ENCODE measurements at regions not wholly inside any gene's neighbourhood (a gene's known extent, or its start where the extent isn't known, plus 50 kb on each side); places are given as distances from the start of the nearest gene placed in this dataset.

DNA sequence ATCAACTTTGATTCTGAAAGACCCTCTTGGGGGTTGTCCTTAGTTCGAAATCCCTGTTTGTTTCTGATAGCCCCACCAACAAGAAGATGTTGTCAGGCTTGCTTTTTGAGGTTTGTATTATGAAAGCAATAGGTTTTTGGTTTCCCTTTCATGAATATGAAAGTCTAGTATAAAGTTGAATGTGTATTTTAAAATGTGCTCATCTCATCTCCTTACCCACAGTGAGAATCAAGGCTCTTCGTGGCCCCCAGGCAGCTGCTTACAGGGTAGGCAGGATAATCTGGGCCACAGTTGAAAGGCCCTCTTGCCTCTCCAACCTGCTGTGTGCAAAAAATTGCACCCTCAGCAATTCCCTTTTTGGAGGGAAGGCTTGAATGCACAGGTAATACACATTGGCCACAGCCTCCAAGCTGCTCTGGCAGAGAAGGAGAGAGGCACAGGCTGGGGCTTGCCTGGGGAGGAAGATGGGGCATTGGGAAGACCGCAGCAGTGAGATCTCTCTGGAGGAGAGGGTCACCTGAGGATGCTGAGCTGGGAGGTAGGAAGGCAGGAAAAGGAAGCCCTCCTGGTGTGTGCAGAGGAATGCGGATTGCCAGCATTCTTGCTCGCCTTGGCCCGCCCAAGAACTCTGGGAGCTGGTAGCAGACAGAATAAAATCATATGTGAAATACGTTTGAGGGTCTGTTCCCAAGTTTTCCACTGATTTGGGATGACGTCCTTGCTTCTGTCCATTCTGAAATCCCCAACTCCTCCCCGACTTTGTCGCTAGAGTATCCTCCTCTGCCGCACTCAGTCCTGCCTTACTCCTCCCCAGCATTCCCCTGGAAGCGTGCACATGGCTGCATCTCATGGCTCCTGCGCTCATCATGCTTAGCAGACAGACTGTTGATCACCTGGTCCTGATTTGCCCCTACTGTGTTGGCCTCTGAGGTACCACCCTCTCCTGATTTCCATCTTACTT is 196.4 kb downstream of the RPLP1 start:
- Histone ChIP-seq H3K4me1 (ENCODE audit: insufficient read depth, low read length, poor library complexity, severe bottlenecking) (no peaks in the 10 kb centered on the region), H3K36me3 (ENCODE audit: insufficient read depth, low read length) (no peaks in the 10 kb centered on the region), H3K4me2 (ENCODE audit: low read length) (no peak overlapping the region), H3K79me2 (ENCODE audit: insufficient read depth, low read depth, low read length) (no peaks in the 10 kb centered on the region), H2AFZ (ENCODE audit: low read length) (no peak overlapping the region), H3K27ac (ENCODE audit: low read depth, low read length, poor library complexity, severe bottlenecking) (no peak overlapping the region), H3K4me3 (ENCODE audit: low read depth, low read length, poor library complexity, severe bottlenecking) (no peak overlapping the region), H3K9me2 (ENCODE audit: insufficient read depth, low read length) (no peaks in the 10 kb centered on the region), H3K9me3 (ENCODE audit: low read length) (no peaks in the 10 kb centered on the region), H4K20me1 (ENCODE audit: insufficient read depth, low read length) (no peaks in the 10 kb centered on the region)
- intact Hi-C loops (cut with micrococcal nuclease; ENCODE audit: unreplicated experiment): no loop called here
- CTCF ChIA-PET (ENCODE audit: unreplicated experiment): no interaction called here
- DNase-seq (ENCODE audit: low spot score): no peak
- BruUV-seq (replicated peaks): no TSS peak
- TF ChIP-seq EZH2phosphoT487 (IDR thresholded peaks at IDR 0.05; ENCODE audit: borderline replicate concordance, low read depth, low read length) (no peak), CTCF (conservative IDR thresholded peaks at IDR 0.05; ENCODE audit: low read length) (no peak)
- POLR2A ChIA-PET: no interaction called here

DNA sequence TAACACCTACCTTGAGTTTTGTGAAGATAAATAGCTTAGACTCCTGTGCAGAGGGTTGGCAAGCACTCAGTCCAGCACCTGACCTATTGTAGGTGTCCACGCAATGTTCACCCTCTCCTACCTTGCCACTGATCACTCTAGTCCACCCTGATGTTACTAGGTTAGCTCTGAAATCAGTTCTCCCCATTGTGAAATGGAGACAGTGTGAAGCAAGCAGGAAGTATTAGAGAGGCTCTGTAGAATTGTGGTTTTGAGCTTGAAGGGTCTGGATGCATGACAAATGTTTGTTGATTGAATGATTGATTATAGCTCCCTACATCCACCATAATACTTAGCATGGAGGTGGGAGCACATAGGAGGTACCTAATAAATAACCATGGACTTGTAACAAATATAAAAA is 199.7 kb downstream of the RPLP1 start:
- H3K4me2 ChIP-seq (ENCODE audit: low read length): no peak overlapping the region
- DNase-seq (ENCODE audit: low spot score): no peak
- no peaks in the 10 kb centered on the region for H3K9me2 ChIP-seq (ENCODE audit: insufficient read depth, low read length)
- H3K36me3 ChIP-seq (ENCODE audit: insufficient read depth, low read length): no peaks in the 10 kb centered on the region
- no peak overlapping the region for H2AFZ ChIP-seq (ENCODE audit: low read length)
- ChIA-PET CTCF (ENCODE audit: unreplicated experiment) (no interaction called here), POLR2A (no interaction called here)
- no peaks in the 10 kb centered on the region for H4K20me1 ChIP-seq (ENCODE audit: insufficient read depth, low read length)
- no peak overlapping the region for H3K4me3 ChIP-seq (ENCODE audit: low read depth, low read length, poor library complexity, severe bottlenecking)
- no peaks in the 10 kb centered on the region for H3K9me3 ChIP-seq (ENCODE audit: low read length)
- no peak overlapping the region for H3K27ac ChIP-seq (ENCODE audit: low read depth, low read length, poor library complexity, severe bottlenecking)
- H3K79me2 ChIP-seq (ENCODE audit: insufficient read depth, low read depth, low read length): no peaks in the 10 kb centered on the region
- TF ChIP-seq CTCF (conservative IDR thresholded peaks at IDR 0.05; ENCODE audit: low read length) (no peak), EZH2phosphoT487 (IDR thresholded peaks at IDR 0.05; ENCODE audit: borderline replicate concordance, low read depth, low read length) (no peak)
- intact Hi-C loops (cut with micrococcal nuclease; ENCODE audit: unreplicated experiment): no loop called here
- BruUV-seq (replicated peaks): no TSS peak
- no peaks in the 10 kb centered on the region for H3K4me1 ChIP-seq (ENCODE audit: insufficient read depth, low read length, poor library complexity, severe bottlenecking)

DNA sequence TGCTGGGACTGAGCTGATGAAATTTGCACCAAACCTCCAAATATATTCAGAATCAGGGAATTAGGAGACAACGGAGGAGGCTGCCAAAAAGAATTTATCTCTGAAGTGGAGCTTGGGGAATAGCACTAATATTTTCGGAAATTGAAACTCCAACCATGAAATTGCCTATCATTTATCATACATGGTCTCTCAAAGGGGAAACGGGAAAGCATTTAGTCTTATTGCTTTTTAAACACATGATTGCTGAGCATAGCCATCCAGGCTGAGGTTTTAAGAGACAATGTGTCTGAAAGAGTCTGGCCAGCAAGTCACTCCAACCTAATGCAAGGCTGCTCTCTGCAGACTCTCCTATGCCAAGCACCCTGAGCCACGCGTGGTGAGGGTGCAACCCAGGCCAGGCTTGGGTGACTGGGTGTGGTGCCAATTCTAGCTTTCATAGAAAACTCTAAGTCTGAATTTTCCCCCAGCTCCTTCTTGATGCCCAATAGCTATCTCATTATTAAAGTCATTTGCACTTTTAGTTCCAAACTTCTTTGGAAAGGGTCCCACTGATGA is 200.2 kb downstream of the RPLP1 start:
- intact Hi-C loops (cut with micrococcal nuclease; ENCODE audit: unreplicated experiment): no loop called here
- Histone ChIP-seq H4K20me1 (ENCODE audit: insufficient read depth, low read length) (no peaks in the 10 kb centered on the region), H3K9me2 (ENCODE audit: insufficient read depth, low read length) (no peaks in the 10 kb centered on the region), H3K4me1 (ENCODE audit: insufficient read depth, low read length, poor library complexity, severe bottlenecking) (no peaks in the 10 kb centered on the region), H3K4me3 (ENCODE audit: low read depth, low read length, poor library complexity, severe bottlenecking) (no peak overlapping the region), H2AFZ (ENCODE audit: low read length) (no peak overlapping the region), H3K36me3 (ENCODE audit: insufficient read depth, low read length) (no peaks in the 10 kb centered on the region), H3K4me2 (ENCODE audit: low read length) (no peak overlapping the region), H3K27ac (ENCODE audit: low read depth, low read length, poor library complexity, severe bottlenecking) (no peak overlapping the region), H3K79me2 (ENCODE audit: insufficient read depth, low read depth, low read length) (no peaks in the 10 kb centered on the region), H3K9me3 (ENCODE audit: low read length) (no peaks in the 10 kb centered on the region)
- ChIA-PET CTCF (ENCODE audit: unreplicated experiment) (no interaction called here), POLR2A (no interaction called here)
- TF ChIP-seq EZH2phosphoT487 (IDR thresholded peaks at IDR 0.05; ENCODE audit: borderline replicate concordance, low read depth, low read length) (no peak), CTCF (conservative IDR thresholded peaks at IDR 0.05; ENCODE audit: low read length) (no peak)
- no TSS peak for BruUV-seq (replicated peaks)
- DNase-seq (ENCODE audit: low spot score): no peak
